ENCODE measurements at regions not wholly inside any gene's neighbourhood (a gene's known extent, or its start where the extent isn't known, plus 50 kb on each side); places are given as distances from the start of the nearest gene placed in this dataset.
A peak's percentile ranks its signal among the peaks of the same experiment; 100 is the strongest.

DNA sequence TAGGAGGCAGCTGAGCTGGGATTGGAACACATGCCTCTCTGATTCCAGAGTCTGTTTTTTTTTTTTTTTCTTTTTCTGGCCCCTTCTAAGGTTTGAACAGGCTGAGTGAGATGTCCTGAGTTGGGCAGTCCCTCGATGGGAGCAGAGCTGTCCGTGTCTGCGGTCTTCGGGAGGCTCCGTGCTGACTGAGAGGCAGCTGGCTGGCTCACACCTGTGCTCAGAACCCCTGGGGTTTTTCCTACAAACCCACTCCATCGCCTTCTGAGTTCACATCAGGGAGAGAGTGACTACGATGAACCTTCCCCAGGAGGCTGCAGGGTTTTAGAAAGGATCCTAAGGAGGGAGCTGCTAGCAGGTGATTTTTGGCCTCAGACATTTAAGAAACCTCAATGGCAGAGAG, 92.5 kb downstream of the IRF8 start:
- DNase-seq, result no peak

DNA sequence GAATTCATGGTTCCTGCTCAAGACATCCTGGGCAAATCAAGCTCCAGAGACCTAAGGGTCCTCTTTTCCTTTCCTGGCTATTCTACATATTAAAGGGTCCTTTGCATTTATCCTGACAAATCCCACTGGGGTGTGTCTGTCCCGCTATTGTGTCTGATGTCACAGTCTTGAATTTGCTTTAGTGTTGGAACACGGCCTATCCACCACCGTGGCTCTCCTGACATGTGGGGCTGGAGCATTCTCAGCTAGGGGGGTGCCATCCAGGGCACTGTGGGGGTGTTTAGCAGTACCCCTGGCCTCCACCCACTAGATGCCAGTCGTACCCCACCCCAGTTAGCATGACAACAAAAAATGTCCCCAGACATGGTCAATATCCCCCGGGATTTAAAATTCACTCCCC, 92.9 kb downstream of the IRF8 start:
- DNase-seq, result no peak

DNA sequence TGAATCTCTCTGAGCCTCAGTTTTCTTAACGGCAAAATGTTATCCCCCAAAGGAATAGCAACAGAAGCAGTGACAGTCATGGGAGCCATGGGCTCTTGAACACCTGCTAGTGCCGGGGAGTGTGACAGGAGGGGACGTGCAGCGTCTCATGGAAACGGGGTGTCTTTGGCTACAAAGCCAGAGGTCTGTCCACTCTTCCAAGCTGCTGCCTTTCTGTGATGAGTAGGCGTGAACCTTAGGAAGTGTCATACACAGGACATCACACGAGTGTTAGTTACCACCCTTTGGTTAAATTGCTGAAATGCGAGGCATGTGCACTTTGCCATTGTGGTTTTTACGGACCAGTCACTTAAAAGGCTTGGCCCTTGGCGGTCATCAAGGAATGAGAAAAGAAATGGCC, 93.4 kb downstream of the IRF8 start:
- DNase-seq, result no peak

DNA sequence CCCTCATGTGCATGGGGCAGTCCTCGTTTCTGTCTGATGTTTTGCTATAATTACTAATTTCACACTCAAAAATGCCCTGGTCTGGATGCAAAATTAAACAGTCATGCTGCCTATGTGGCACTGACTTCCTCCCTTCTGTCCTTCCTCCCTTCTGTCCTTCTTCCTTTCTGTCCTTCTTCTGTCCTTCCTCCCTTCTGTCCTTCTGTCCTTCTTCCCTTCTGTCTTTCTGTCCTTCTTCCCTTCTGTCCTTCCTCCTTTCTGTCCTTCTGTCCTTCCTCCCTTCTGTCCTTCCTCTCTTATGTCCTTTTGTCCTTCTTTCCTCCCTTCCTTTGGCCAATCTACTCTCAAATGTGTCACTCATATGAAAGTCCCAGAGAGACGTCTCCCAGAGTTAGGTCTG, 93.8 kb downstream of the IRF8 start:
- no peak for DNase-seq

DNA sequence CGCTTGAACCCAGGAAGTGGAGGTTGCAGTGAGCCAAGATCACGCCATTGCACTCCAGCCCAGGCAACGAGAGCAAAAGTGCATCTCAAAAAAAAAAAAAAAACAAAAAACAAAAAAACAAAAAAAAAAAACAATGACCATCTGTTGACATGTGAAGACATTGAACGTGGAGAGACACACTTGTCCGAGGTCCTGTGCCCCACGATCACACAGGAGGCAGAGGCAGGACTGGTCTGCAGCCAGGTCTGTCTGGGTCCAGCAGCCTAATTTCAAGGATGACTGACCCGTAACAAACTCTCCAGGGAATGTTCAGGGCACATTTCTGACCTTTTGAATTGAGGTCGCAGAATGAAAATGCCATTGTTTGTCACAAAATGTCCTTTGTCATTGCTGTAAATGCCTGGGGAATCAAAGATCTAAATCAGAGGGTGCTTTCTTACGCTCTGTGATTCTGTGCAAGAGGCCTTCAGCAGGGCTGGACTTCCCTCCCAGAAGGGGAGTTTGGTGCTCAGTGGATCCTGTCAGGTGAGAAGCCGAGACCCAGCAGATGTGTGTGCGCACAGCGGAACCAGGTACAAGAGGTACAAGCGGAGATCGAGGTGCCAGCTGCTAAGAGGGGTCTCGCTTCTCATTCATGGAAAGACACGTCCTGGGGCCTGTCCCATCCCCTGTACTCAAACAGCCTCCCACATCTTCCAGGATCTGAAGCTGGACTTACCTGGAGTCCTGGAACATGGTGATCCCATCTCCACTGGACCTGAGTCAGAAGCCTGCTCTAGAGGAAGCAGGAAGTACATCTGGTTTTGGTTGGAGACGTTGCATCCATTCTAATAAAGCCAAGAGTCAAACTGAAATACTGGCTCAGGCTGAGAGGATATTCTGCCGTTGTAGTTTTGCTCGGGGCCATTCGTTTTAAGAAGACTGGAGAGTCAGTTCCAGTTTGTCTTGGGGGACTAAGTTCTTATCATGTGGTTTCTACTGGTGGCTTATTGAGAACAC, 95.8 kb downstream of the IRF8 start:
- no peak for DNase-seq

DNA sequence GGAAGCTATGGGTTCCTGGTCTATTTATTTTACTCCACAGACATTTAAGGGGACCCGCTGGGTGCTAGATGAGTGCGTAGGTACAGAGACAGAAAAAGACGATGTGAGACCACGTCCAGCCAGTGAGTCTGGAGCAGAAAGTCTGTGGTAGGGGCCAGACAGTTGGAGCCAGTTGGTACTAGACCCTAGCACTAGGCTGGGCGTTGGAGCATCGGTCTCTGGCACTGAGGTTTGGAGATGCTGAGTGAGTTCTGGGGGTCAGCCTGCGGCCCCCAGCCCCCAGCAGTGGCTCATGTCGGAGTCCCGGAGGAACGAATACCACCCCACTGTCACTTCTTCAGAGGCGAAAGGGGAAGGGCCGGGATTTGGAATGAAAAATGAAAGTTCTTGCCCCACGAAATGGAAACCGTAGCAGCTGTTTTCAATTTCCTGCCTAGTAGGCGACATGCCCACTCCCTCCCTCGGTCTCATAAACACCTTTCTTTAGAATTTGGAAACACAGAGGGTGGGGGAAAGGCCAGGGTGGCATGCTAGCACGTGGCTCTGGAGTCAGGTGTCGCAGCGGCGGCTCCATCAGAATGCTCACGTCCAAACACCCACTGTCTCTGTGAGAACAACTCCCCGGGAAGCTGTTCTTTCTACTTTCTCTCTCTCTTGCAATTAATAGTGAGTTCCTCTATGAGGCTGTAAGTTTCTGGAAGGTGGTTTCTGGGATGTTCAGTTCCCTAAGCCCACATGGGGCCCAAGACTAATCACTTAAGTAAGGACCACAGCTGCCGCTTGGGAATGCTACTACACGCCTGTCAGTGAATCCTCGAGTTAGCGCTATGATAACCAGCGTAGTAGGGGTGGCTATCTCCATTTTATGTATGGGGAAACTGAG, 96.8 kb downstream of the IRF8 start:
- peak; percentile 70 for DNase-seq

DNA sequence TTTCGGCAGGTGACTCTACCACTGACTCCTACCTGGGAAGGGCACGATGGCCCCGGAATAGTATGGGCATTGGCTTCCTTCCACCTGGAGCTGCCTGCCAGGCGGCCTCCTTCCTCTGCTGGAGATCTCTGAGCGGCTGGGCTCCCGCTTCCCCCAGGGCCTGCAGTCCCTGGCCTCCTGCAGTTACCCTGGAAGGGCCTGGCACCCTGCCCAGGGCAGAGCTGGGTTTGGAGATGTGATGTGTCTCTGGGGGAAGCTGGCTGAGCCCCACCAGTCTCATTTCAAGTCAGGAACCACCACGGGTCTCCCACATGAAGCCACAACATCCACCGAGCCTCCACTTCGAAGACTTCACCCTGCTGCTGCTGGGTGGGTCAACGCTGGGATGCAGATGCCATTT, 97.9 kb downstream of the IRF8 start:
- no peak for DNase-seq

DNA sequence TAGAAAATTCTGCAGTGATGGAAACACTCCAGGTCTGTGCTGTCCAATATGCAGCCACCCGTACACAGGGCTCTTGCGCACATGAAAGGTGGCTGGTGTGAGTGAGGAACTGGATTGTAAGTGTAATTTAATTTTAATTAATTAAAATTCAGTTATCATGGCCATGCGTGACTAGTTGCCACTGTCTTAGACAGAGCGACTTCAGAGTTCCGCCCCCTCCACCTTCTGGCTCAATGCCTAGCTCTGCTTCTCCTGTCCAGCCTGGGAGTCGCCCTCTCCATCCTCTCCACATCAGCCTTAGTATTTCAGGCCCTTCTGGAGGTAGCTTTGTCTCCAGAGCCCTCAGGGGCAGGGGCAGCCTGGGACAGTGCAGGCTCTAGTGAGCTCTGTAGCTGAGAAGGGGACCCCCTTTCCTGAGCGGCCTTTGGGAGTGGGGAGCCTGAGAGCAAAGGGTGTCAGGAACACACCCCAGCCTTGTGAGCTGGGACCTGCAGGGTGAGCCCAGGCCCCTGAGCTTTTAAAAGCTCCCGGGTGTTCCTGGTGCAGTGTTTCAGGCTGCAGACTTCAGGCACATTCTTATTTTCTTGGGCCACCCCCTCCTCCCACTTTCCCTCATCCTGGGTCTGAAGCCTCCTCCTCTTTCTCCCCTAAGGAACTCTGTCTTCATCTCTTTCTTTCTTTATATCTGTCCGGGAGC, 99.4 kb downstream of the IRF8 start:
- DNase-seq, result no peak

DNA sequence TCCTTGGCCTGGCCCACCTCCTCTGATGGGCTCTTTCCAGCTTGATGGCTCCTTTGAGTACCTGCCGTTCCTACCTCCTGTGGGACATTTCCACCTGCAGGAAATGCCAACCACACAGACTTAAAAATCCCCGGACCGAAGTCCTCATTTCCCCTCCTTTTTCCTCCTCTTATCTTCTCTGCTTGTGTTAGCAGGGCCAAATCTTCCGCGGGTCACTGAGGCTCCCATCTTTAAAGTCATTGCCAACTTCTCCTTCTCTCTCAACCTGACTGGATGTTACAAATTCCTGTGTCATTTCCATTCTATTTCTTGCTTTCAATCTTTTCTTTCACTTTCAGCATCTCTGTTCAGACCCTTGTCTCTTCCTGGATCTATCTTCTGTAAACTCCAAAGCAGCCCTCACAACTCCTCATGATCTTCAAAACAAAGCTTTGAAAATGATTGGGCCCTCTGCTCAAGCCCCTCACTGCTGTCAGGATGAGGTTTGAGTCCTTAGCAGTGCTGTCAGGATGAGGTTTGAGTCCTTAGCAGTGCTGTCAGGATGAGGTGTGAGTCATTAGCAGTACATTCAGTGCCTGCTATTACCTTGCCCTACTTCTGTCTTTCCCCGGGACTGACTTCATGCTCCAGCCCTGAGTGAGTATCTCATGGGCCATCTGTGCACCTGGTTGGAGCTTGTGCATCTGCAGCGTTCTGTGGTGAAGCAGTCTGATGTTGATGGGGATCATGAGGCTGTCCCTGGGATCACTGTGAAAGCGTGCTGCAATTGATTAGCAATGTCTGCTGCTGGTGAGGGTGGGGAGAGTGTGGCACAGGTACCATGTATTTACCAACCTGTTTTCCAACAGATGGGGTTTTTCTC, 100.1 kb downstream of the IRF8 start:
- DNase-seq, result peak; percentile 57

DNA sequence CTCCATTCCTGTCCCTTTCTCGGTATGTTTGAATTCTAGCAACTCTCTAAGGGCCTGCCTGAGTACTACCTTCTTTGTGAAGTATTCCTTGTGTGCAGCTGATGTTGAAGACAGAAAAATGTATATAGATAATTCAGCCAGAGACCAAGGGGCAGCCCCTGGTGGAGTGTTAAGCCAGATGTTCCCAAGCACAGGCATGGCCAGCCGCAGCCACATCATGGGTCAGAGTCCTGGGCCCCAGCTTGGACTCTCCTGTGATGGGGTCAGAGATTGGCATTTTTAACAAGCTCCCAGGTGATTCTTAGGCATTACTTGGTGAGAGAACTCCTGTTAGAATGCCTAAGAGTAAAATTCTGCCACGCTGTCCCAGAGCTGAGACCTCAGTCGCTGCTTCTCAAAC, 100.8 kb downstream of the IRF8 start:
- no peak for DNase-seq

DNA sequence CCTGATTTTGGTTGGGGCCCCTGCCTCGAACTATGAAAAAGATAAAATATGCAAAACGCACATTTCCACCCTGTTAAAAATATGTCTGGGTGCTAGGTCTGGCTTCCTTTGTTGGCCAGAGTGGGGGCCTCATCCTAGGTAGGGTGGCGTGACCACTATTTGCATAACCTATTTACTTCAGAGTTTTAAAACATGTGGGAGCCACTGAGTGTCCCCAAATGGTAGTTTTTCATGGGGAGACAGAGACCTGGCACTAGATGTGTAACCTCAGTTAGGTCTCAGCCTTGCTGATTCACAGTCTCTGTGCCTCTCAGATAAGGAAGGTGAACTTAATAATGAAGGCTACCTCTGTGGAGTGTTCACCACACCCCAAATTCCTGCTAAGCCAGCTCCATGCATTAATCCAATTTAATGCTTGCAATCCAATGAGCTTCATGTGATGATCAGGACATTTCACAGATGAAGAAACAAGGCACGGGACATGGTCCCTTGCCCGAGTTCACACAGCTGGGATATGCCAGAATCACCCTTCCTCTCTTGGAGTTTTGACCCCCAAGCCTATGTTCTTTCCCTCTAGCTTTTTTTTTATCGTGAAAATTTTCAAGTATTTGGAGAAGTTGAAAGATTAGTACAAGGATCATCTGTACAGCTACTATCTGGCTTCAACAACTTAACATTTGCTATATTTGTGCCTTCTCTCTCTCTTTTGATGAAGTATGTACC, 103.4 kb downstream of the IRF8 start:
- no peak for DNase-seq

DNA sequence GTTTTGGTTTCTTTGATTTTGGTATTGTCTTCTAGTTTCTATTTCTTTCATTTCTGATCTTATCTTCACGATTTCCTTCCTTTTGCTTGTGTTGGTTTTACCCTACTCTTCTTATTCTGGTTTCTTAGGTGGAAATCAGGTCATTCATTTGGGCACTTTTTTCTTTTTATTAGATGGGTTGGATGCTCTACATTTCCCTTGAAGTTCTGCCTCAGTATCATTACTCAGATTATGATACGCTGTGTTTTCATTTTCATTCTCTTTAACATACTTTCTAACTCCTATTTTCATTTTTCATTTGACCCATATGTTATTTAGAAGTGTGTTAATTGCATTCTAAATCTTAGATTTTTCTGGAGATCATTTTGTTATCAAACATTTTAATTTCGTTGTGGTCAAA, 108.6 kb downstream of the IRF8 start:
- DNase-seq, result no peak

DNA sequence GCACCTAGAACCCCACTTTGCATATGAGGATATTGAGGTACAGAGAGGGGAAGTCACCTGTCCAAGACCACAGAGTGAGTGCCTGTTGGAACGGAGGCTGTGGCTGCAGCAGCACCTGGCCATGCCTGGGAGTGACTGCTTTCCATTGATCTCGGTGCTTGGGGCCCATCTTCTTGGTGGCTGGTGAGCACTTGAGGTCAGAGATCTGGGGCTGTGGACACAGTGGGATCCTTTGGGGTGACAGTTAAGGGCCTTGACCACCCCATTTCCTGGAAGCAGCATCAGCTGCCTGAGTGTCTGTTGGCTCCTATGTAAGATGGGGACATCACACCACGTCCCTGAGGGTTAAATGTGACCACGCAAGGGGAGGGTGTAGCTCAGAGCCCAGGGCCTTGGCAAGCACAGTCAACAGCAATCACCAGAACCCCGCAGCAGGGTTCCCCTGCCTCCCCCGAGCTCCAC, 111.7 kb downstream of the IRF8 start:
- no peak for DNase-seq

DNA sequence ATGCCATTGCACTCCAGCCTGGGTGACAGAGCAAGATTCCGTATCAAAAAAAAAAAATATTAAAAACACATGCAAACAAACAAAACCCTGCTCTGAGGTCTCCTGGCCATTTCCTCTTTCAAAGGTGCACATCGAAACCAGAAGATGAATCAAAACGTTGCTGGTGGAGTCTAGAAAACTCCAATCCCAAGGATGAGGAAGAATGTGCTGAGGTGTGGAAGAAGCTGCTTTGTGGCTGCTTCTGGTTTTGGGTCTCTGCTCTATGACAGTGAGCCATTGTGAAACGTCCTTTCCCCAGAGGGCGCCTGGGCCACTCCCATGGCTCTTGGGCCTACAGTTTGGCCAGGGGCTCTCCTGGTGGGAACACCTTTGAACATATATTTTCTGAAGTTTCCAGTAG, 112.6 kb downstream of the IRF8 start:
- no peak for DNase-seq

DNA sequence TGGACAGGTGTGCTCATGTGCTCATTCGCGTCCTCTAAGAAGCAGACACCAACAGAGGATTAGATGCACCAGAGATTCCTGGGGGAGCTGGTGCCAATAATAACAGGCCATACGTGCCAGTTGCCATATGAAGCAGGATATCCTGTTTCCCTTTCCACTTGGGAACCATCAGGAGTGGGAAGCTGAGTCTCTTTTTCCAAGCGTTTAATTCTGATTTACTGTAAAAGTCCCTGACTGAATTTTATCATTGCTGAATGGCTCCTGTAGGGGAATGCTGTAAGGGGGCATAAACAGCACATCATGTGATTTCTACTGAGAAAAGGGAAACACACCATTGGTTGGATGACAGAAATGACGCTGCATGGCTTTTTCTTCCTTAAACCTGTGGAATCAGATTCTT, 113.3 kb downstream of the IRF8 start:
- DNase-seq, result no peak

DNA sequence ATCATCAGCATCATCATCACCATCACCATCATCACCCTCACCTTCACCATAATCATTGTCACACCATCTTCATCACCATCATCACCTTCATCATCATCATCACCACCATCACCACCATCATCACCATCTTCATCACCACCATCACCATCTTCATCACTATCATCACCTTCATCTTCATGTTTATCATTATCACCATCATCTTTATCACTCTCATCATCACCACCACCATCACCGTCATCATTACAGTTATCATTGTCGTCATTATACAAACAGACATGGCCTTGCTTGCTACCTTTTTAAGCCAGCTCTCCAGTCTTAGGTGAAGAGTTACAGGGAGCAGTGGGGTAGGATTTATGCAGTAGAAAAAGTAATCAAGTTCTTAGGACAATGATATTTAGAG, 114.9 kb downstream of the IRF8 start:
- no peak for DNase-seq

DNA sequence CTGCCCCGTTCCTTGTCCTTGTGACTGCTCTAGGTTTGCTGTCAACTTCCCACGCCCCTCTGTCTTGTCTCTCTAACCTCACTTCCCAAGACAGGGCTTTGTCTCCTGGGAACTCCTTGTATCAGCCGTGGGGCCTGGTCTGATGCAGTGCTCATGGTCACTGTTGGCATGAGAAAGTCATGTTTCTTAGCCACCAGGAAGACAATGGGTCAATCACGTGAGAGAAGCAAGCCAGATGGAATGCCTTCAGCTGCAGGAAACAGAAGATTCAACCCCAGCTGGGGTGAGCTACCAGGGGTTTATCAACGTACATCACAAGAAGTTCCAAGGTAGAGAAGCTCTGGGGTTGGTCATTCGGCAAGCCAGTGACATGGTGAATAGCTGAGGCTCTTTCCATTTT, 116.6 kb downstream of the IRF8 start:
- DNase-seq, result no peak

DNA sequence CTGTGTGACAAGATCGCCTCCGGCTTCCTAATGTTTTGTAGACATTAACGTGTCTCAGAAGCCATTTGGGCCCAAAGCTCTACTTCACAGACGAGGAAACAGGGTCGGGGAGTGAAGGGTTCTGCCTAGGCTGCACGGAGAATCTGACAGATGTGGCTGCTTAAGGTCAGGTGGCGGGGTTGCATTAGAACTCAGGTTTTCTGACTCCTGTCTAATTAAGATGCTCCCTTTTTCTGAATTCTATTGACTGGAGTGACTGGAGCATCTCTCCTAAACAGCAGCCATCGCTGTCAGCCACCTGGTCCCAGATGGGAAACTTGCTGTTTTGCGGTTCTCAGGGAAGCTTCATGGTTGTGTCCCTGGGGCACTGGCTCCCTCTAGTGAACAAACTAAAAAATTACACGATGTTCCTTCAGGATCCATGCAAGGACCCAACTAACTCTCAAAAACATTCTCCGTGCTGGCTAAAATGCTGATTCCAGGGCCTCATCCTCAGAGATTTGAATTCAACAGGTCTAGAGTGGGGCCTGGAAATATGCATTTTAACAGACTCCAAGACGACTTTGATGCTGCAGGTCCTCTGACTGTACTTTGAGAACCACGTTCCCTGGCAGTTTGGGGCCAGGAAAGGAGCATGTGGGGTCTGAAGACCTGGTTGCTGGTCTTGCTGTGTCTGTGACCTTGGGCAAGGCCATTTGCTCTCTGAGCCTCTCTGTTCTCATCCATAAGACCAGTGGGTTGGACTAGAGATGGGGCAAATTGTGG, 117.4 kb downstream of the IRF8 start:
- peak; percentile 55 for DNase-seq

DNA sequence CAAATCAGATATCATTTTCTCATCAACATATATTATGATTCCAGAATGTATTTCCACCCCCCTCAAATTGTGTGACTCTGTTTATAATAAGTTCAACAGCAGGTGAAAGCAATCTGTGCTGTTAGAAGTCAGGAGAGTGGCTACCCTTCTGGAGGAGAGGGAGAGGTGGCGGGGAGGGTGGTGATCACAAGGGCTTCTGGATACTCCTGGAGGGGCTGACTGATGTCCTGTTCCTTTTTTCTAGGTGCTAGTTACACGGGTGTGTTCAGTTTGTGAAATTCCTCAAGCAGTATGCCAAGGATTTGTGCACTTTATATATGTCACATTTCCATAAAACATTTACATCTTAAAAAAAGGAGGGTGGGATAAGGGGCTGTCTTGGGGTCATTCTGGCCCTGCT, 119.1 kb downstream of the IRF8 start:
- no peak for DNase-seq

DNA sequence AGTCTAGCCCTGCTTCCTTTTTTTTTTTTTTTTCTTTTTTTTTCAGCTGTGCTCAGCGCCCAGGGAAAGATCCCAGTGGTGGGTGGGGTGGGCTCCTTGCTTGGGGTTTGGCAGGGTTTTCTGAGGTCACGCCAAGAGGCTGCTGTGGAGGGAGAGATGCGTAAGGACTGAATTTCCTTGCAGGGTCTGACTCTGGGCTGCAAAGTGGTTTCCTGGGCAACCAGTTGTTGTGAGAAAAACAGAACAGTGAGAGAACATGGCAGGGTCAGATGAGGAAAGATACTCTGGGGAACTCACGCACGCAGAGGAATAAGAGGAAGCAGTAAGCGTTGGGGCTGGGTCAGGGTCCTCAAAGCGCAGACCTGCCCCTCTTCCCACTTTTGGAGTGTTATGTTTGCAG, 119.5 kb downstream of the IRF8 start:
- no peak for DNase-seq

DNA sequence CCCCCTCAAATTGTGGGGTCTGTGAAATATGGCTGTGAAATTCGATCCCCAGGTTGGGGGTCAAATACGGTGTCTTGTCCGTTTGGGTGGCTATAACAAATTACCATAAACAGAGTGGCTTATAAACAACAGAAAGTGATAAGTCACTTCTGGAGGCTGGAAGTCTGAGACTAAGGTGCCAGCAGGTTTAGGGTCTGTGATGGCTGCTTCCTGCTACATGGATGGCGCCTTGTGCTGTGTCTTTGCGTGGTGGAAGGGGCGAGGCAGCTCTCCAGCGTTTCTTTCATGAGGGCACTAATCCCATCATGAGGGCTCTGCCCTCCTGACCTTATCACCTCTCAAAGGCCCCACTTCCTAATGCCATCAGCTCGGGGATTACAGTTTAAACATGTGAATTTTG, 120.0 kb downstream of the IRF8 start:
- DNase-seq, result no peak

All from activated CD4-positive, alpha-beta T cell treated with anti-CD3 and anti-CD28 coated beads for 48 hours (primary cell).